ENCODE measurements at regions not wholly inside any gene's neighbourhood (a gene's known extent, or its start where the extent isn't known, plus 50 kb on each side); places are given as distances from the start of the nearest gene placed in this dataset.
A peak's percentile ranks its signal among the peaks of the same experiment; 100 is the strongest.

GRCh38 chr3:109532257-109533216, 195.2 kb upstream of the DPPA4 start:
- Histone ChIP-seq H3K9me3 (replicated peaks in 1 of 3) (no peaks in the 10 kb centered on the region), H3K36me3 (replicated peaks in 1 of 2) (no peaks in the 10 kb centered on the region), H3K27ac (no peak overlapping the region), H3K4me1 (replicated peaks in 1 of 2) (no peaks in the 10 kb centered on the region), H3K27me3 (no peaks in the 10 kb centered on the region), H3K4me3 (no peak overlapping the region)
- intact Hi-C loops (cut with DNase I): no loop called here
- TF ChIP-seq POLR2A (IDR thresholded peaks at IDR 0.05): no peak
- TF ChIP-seq, protein P1, sequence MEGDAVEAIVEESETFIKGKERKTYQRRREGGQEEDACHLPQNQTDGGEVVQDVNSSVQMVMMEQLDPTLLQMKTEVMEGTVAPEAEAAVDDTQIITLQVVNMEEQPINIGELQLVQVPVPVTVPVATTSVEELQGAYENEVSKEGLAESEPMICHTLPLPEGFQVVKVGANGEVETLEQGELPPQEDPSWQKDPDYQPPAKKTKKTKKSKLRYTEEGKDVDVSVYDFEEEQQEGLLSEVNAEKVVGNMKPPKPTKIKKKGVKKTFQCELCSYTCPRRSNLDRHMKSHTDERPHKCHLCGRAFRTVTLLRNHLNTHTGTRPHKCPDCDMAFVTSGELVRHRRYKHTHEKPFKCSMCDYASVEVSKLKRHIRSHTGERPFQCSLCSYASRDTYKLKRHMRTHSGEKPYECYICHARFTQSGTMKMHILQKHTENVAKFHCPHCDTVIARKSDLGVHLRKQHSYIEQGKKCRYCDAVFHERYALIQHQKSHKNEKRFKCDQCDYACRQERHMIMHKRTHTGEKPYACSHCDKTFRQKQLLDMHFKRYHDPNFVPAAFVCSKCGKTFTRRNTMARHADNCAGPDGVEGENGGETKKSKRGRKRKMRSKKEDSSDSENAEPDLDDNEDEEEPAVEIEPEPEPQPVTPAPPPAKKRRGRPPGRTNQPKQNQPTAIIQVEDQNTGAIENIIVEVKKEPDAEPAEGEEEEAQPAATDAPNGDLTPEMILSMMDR (IDR thresholded peaks at IDR 0.05): peak in 5 of 6 experiments; percentile 22 to 57 (median 39)
- DNase-seq: peak; percentile 18 to 79 (median 47)
- 59 to 76% (median 67%) methylated on average over 6 of the region's 6 CpGs for WGBS, 4 donors

DNA sequence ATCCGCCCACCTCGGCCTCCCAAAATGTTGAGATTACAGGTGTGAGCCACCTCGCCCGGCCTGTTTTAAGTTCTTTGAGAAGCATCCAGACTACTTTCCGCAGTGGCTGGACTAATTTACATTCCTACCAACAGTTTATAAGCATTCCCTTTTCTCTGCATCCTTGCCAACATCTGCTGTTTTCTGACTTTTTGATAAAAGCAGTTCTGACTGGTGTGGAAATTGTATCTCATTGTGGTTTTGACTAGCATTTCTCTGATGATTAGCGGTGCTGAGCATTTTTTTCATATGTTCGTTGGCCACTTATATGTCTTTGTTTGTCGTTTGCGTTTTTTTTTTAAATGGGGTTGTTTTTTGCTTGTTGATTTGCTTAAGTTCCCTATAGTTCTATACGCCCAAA, 208.4 kb upstream of the DPPA4 start:
- Histone ChIP-seq H3K4me1 (replicated peaks in 1 of 2) (no peaks in the 10 kb centered on the region), H3K9me3 (replicated peaks in 1 of 3) (no peaks in the 10 kb centered on the region), H3K27me3 (no peaks in the 10 kb centered on the region), H3K36me3 (replicated peaks in 1 of 2) (no peaks in the 10 kb centered on the region), H3K4me3 (no peak overlapping the region), H3K27ac (no peak overlapping the region)
- TF ChIP-seq POLR2A (IDR thresholded peaks at IDR 0.05): no peak
- TF ChIP-seq, protein P1 (IDR thresholded peaks at IDR 0.05): no peak
- intact Hi-C loops (cut with DNase I): no loop called here
- DNase-seq: no peak
- WGBS, 4 donors: 76 to 85% (median 83%) methylated on average over 10 of the region's 10 CpGs

- Histone ChIP-seq H3K36me3 (replicated peaks in 1 of 2) (no peaks in the 10 kb centered on the region), H3K4me3 (no peak overlapping the region), H3K4me1 (replicated peaks in 1 of 2) (no peaks in the 10 kb centered on the region), H3K9me3 (replicated peaks in 1 of 3) (no peaks in the 10 kb centered on the region), H3K27ac (no peak overlapping the region), H3K27me3 (no peaks in the 10 kb centered on the region)
- intact Hi-C loops (cut with DNase I): no loop called here
- TF ChIP-seq, protein P1 (IDR thresholded peaks at IDR 0.05): no peak
- TF ChIP-seq POLR2A (IDR thresholded peaks at IDR 0.05): no peak
- DNase-seq: no peak
- 40 to 61% (median 52%) methylated on average over 1 of the region's 1 CpG for WGBS, 4 donors
Observed at GRCh38 chr3:109548192-109548938, 211.0 kb upstream of the DPPA4 start.
